H1 (cell line): ENCODE measurements at regions not wholly inside any gene's neighbourhood (a gene's known extent, or its start where the extent isn't known, plus 50 kb on each side); places are given as distances from the start of the nearest gene placed in this dataset.

Experiments used
- CTBP2 ChIP-seq: IDR thresholded peaks from 2 replicates; pipeline ENCODE4 v1.7.0; 2011; ENCODE audit warnings: borderline replicate concordance, mild to moderate bottlenecking, moderate library complexity, mixed read lengths, low read length; ENCODE audit not compliant: insufficient read depth, insufficient read length
- EZH2 ChIP-seq: fragments of 200-600 bp; sonication (generic); IDR thresholded peaks from 2 replicates; pipeline ENCODE4 v1.7.1; 2012; ENCODE audit warnings: low read depth, mild to moderate bottlenecking, moderate library complexity, low read length, inconsistent platforms; ENCODE audit not compliant: severe bottlenecking
- NRF1 ChIP-seq: IDR thresholded peaks from 2 replicates; pipeline ENCODE4 v1.6.1; 2011; ENCODE audit warnings: mild to moderate bottlenecking, low read depth, low read length, improper control_type of control experiment
- RAD21 ChIP-seq, 2 experiments: IDR thresholded peaks in 1 of 2; conservative IDR thresholded peaks in 1 of 2; 2 replicates each; pipeline ENCODE4 v1.6.1; 2011; ENCODE audit warnings: low read depth in 2 of 2, low read length in 2 of 2, improper control_type of control experiment in 1 of 2, inconsistent platforms in 1 of 2, mild to moderate bottlenecking in 1 of 2, moderate library complexity in 1 of 2
- RFX5 ChIP-seq: IDR thresholded peaks from 2 replicates; pipeline ENCODE4 v1.6.1; 2011; ENCODE audit warnings: low read depth, low read length, improper control_type of control experiment, borderline replicate concordance
- RNF2 ChIP-seq: fragments of 200-900, 300-1000 bp; sonication (generic); IDR thresholded peaks from 2 replicates; pipeline ENCODE4 v1.7.1; 2016; ENCODE audit warnings: borderline replicate concordance, low read depth, mild to moderate bottlenecking, antibody characterized with exemption, low read length; ENCODE audit not compliant: poor library complexity, severe bottlenecking; ENCODE audit errors: missing control alignments
- SP2 ChIP-seq: IDR thresholded peaks from 2 replicates; pipeline ENCODE4 v1.6.1; 2012; ENCODE audit warnings: mild to moderate bottlenecking, low read length, inconsistent platforms
- TEAD4 ChIP-seq: IDR thresholded peaks from 2 replicates; pipeline ENCODE4 v1.6.1; 2012; ENCODE audit warnings: low read depth, low read length, inconsistent platforms, mixed read lengths

DNA sequence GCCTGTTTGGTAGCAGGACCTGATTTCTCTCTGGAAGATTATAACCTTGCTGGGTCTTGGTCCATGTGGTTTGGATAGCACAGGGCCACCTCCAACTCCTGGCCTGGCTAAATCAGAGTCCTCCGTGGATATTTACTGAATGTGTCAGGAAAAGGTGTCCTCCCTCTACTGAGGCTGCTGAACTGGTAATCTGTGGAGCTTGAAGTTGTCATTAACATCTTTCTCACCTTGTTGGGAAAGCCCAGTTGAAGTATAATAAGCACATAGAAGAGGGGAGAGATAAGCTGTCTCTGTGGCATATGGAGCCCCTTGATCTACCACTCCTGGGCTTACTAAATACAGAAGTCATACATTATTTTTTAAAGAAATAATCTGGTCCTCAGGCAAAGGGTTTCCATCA, 294.3 kb upstream of the B3GALT2 start (continued):
- TF ChIP-seq CTBP2 (no peak), NRF1 (no peak), TEAD4 (no peak), SP2 (no peak), RNF2 (no peak), EZH2 (no peak), RFX5 (no peak), RAD21 (IDR thresholded peaks at IDR 0.05 in 1 of 2, conservative IDR thresholded peaks at IDR 0.05 in 1 of 2; ENCODE audit: low read depth in 2 of 2, low read length in 2 of 2) (no peak)
